SK-N-SH treated with all-trans-retinoic acid at 6 μM for 48 hours (cell line): ENCODE measurements at regions not wholly inside any gene's neighbourhood (a gene's known extent, or its start where the extent isn't known, plus 50 kb on each side); places are given as distances from the start of the nearest gene placed in this dataset.

Source experiments
- ATAC-seq: fragments of 200-7000 bp; cut with Tn5 transposase; 3 replicates; pipeline ENCODE4 v1.9.1; 2020; ENCODE audit warnings: mild to moderate bottlenecking, moderate library complexity
- ARNTL ChIP-seq: fragments of 450-650 bp; formaldehyde crosslinking; IDR thresholded peaks from 2 replicates; pipeline ENCODE4 v1.5.0; 2020; ENCODE audit warnings: low read depth, mild to moderate bottlenecking, moderate library complexity, borderline replicate concordance
- BACH2 ChIP-seq: fragments of 250-450 bp; sonication (Bioruptor Pico); IDR thresholded peaks from 2 replicates; pipeline ENCODE4 v1.9.0; 2021; ENCODE audit warnings: mild to moderate bottlenecking, borderline replicate concordance
- CREB5 ChIP-seq: fragments of 250-450 bp; sonication (Bioruptor Pico); IDR thresholded peaks from 2 replicates; pipeline ENCODE4 v1.5.1; 2020; ENCODE audit warnings: low read depth, mild to moderate bottlenecking, moderate library complexity
- CSDC2 ChIP-seq: fragments of 250-450 bp; sonication (Bioruptor Pico); IDR thresholded peaks from 2 replicates; pipeline ENCODE4 v1.5.0; 2020; ENCODE audit warnings: mild to moderate bottlenecking, moderate library complexity
- ESRRG ChIP-seq: fragments of 250-450 bp; sonication (Bioruptor Pico); IDR thresholded peaks from 2 replicates; pipeline ENCODE4 v1.6.1; 2021; ENCODE audit warnings: mild to moderate bottlenecking
- GLIS3 ChIP-seq: fragments of 250-450 bp; sonication (Bioruptor Pico); IDR thresholded peaks from 2 replicates; pipeline ENCODE4 v1.5.0; 2020; ENCODE audit warnings: mild to moderate bottlenecking, moderate library complexity
- ISL1 ChIP-seq: fragments of 250-450 bp; sonication (Bioruptor Pico); IDR thresholded peaks from 2 replicates; pipeline ENCODE4 v2.1.2; 2022; ENCODE audit warnings: mild to moderate bottlenecking, moderate library complexity
- OSR1 ChIP-seq: fragments of 250-450 bp; sonication (Bioruptor Pico); IDR thresholded peaks from 2 replicates; pipeline ENCODE4 v1.8.0; 2022; ENCODE audit warnings: moderate library complexity, mild to moderate bottlenecking, inconsistent platforms
- POU6F1 ChIP-seq: fragments of 250-450 bp; sonication (Bioruptor Pico); IDR thresholded peaks from 2 replicates; pipeline ENCODE4 v1.8.0; 2021; ENCODE audit warnings: low read depth, mild to moderate bottlenecking, moderate library complexity, borderline replicate concordance
- PPARA ChIP-seq: fragments of 250-450 bp; sonication (Bioruptor Pico); IDR thresholded peaks from 2 replicates; pipeline ENCODE4 v1.5.0; 2020; ENCODE audit warnings: mild to moderate bottlenecking, borderline replicate concordance
- RARB ChIP-seq: fragments of 250-450 bp; sonication (Bioruptor Pico); IDR thresholded peaks from 2 replicates; pipeline ENCODE4 v1.8.0; 2021; ENCODE audit warnings: mild to moderate bottlenecking, moderate library complexity
- SNAI2 ChIP-seq: fragments of 250-450 bp; sonication (Bioruptor Pico); IDR thresholded peaks from 2 replicates; pipeline ENCODE4 v1.5.0; 2020; ENCODE audit warnings: mild to moderate bottlenecking, moderate library complexity
- TCF4 ChIP-seq: fragments of 250-450 bp; sonication (Bioruptor Pico); IDR thresholded peaks from 2 replicates; pipeline ENCODE4 v1.8.0; 2021; ENCODE audit warnings: mild to moderate bottlenecking, moderate library complexity, borderline replicate concordance
- TOX ChIP-seq: fragments of 250-450 bp; sonication (Bioruptor Pico); IDR thresholded peaks from 2 replicates; pipeline ENCODE4 v1.8.0; 2021; ENCODE audit warnings: mild to moderate bottlenecking, moderate library complexity, borderline replicate concordance
- TSHZ2 ChIP-seq: fragments of 250-450 bp; sonication (Bioruptor Pico); IDR thresholded peaks from 2 replicates; pipeline ENCODE4 v1.5.0; 2020; ENCODE audit warnings: mild to moderate bottlenecking, moderate library complexity
- ZC3H10 ChIP-seq: fragments of 250-450 bp; sonication (Bioruptor Pico); IDR thresholded peaks from 2 replicates; pipeline ENCODE4 v1.5.1; 2021; ENCODE audit warnings: mild to moderate bottlenecking, moderate library complexity
- ZFP3 ChIP-seq: fragments of 250-450 bp; sonication (Bioruptor Pico); IDR thresholded peaks from 2 replicates; pipeline ENCODE4 v1.5.0; 2020; ENCODE audit warnings: mild to moderate bottlenecking, moderate library complexity
- ZFP30 ChIP-seq: fragments of 450-650 bp; formaldehyde crosslinking; IDR thresholded peaks from 2 replicates; pipeline ENCODE4 v1.5.0; 2022; ENCODE audit warnings: mild to moderate bottlenecking, moderate library complexity
- ZNF565 ChIP-seq: fragments of 450-650 bp; formaldehyde crosslinking; conservative IDR thresholded peaks from 2 replicates; pipeline ENCODE4 v1.5.0; 2020; ENCODE audit warnings: low read depth, mild to moderate bottlenecking, moderate library complexity
- ZNF70 ChIP-seq: fragments of 450-650 bp; formaldehyde crosslinking; IDR thresholded peaks from 2 replicates; pipeline ENCODE4 v1.5.0; 2020; ENCODE audit warnings: mild to moderate bottlenecking, moderate library complexity
- ZNF8 ChIP-seq: fragments of 450-650 bp; formaldehyde crosslinking; IDR thresholded peaks from 2 replicates; pipeline ENCODE4 v1.5.0; 2020; ENCODE audit warnings: mild to moderate bottlenecking, moderate library complexity

- TF ChIP-seq ZNF8 (CRISPR knock-in tag) (no peak), PPARA (CRISPR knock-in tag) (no peak), CREB5 (no peak), RARB (CRISPR knock-in tag) (no peak), TOX (CRISPR knock-in tag) (no peak)
These were observed 118.5 kb downstream of the GLUD2 start (continued) for GRCh38 chrX:121165930-121166359.

- TF ChIP-seq ISL1 (no peak), TOX (CRISPR knock-in tag) (no peak), SNAI2 (CRISPR knock-in tag) (no peak), GLIS3 (CRISPR knock-in tag) (no peak), CSDC2 (no peak), ZC3H10 (no peak), ZNF8 (CRISPR knock-in tag) (no peak), ZNF70 (CRISPR knock-in tag) (no peak), ZFP3 (CRISPR knock-in tag) (no peak), CREB5 (no peak), POU6F1 (CRISPR knock-in tag) (no peak), ZFP30 (CRISPR knock-in tag) (no peak), ZNF565 (CRISPR knock-in tag) (no peak), TSHZ2 (CRISPR knock-in tag) (no peak), PPARA (CRISPR knock-in tag) (no peak), RARB (CRISPR knock-in tag) (no peak)
- ATAC-seq: no peak
These were observed 122.0 kb downstream of the GLUD2 start for GRCh38 chrX:121169099-121170035.

GRCh38 chrX:121172703-121173102 lies 125.3 kb downstream of the GLUD2 start:
- ATAC-seq: no peak
- TF ChIP-seq BACH2 (CRISPR knock-in tag): no peak
- TF ChIP-seq ZNF8 (CRISPR knock-in tag): no peak
- TF ChIP-seq PPARA (CRISPR knock-in tag): no peak
- no peak for TF ChIP-seq TSHZ2 (CRISPR knock-in tag)
- TF ChIP-seq SNAI2 (CRISPR knock-in tag): no peak
- no peak for TF ChIP-seq ZFP3 (CRISPR knock-in tag)
- no peak for TF ChIP-seq CSDC2
- TF ChIP-seq ESRRG (CRISPR knock-in tag): no peak
- no peak for TF ChIP-seq POU6F1 (CRISPR knock-in tag)
- no peak for TF ChIP-seq ARNTL (CRISPR knock-in tag)
- TF ChIP-seq TOX (CRISPR knock-in tag): no peak
- no peak for TF ChIP-seq CREB5
- TF ChIP-seq TCF4 (CRISPR knock-in tag): no peak
- no peak for TF ChIP-seq ZFP30 (CRISPR knock-in tag)
- TF ChIP-seq OSR1 (CRISPR knock-in tag): no peak
- no peak for TF ChIP-seq ISL1
- TF ChIP-seq GLIS3 (CRISPR knock-in tag): no peak
- no peak for TF ChIP-seq ZC3H10
